ENCODE measurements at regions not wholly inside any gene's neighbourhood (a gene's known extent, or its start where the extent isn't known, plus 50 kb on each side); places are given as distances from the start of the nearest gene placed in this dataset.

GRCh38 chr5:3265131-3265885 lies 330.3 kb upstream of the IRX1 start:
- TF ChIP-seq BHLHE40 (IDR thresholded peaks at IDR 0.05; ENCODE audit: borderline replicate concordance in 1 of 2, low read depth in 2 of 2, low read length in 1 of 2) (no peak), POLR2A (IDR thresholded peaks at IDR 0.05; ENCODE audit: low read depth, low read length) (no peak), TCF12 (IDR thresholded peaks at IDR 0.05; ENCODE audit: low read depth, low read length) (no peak), CTCF (IDR thresholded peaks at IDR 0.05 in 2 of 3, conservative IDR thresholded peaks at IDR 0.05 in 1 of 3; ENCODE audit: control insufficient read depth in 2 of 3, extremely low read depth in 1 of 3, insufficient read depth in 1 of 3, low read depth in 3 of 3, low read length in 3 of 3) (no peak)
